Liver (tissue), 8 donors: ENCODE measurements at regions not wholly inside any gene's neighbourhood (a gene's known extent, or its start where the extent isn't known, plus 50 kb on each side); places are given as distances from the start of the nearest gene placed in this dataset.

Source experiments
- DNase-seq: peaks from one replicate; pipeline ENCODE4 v3.0.0-alpha.2; 2017; ENCODE audit warnings: low spot score
- H3K27ac ChIP-seq, 2 donors: one replicate each; pipeline ENCODE4 v1.7.0; 2013; ENCODE audit warnings: inconsistent platforms in 2 of 2, low read length in 2 of 2, control low read depth in 1 of 2, low read depth in 1 of 2, mild to moderate bottlenecking in 1 of 2
- H3K27me3 ChIP-seq, 4 donors: one replicate each; pipeline versions ENCODE4 v1.6.1 to v1.7.0; 2013; ENCODE audit warnings: low read length in 3 of 4, inconsistent platforms in 1 of 4, mild to moderate bottlenecking in 1 of 4, moderate library complexity in 1 of 4; ENCODE audit not compliant: control insufficient read depth in 4 of 4, insufficient read depth in 4 of 4
- H3K36me3 ChIP-seq, 4 donors: one replicate each; pipeline versions ENCODE4 v1.6.1 to v1.7.0; 2013; ENCODE audit warnings: low read length in 3 of 4, mild to moderate bottlenecking in 3 of 4, low read depth in 1 of 4, moderate library complexity in 1 of 4; ENCODE audit not compliant: control insufficient read depth in 4 of 4, insufficient read depth in 3 of 4
- H3K4me1 ChIP-seq, 4 donors: one replicate each; pipeline versions ENCODE4 v1.6.1 to v1.7.0; 2013; ENCODE audit warnings: low read length in 3 of 4, mild to moderate bottlenecking in 3 of 4, moderate library complexity in 1 of 4; ENCODE audit not compliant: control insufficient read depth in 4 of 4, insufficient read depth in 4 of 4
- H3K4me3 ChIP-seq, 3 donors: one replicate each; pipeline versions ENCODE4 v1.6.1 to v1.7.0; 2013; ENCODE audit warnings: low read length in 3 of 3, control low read depth in 1 of 3, low read depth in 1 of 3, mild to moderate bottlenecking in 1 of 3
- H3K9ac ChIP-seq, 2 donors: one replicate each; pipeline ENCODE4 v1.7.0; 2013; ENCODE audit warnings: low read length in 2 of 2, mild to moderate bottlenecking in 2 of 2, moderate library complexity in 2 of 2, control low read depth in 1 of 2, low read depth in 1 of 2
- H3K9me3 ChIP-seq, 4 donors: one replicate each; pipeline versions ENCODE4 v1.6.1 to v1.7.0; 2013; ENCODE audit warnings: low read length in 3 of 4; ENCODE audit not compliant: control insufficient read depth in 4 of 4
- FOXA1 ChIP-seq: IDR thresholded peaks from 2 replicates; pipeline ENCODE4 v1.6.1; 2016; ENCODE audit warnings: antibody characterized with exemption
- FOXA2 ChIP-seq: IDR thresholded peaks from 2 replicates; pipeline ENCODE4 v1.6.1; 2016; ENCODE audit warnings: antibody characterized with exemption
- GABPA ChIP-seq, 2 donors: IDR thresholded peaks in 1 of 2; conservative IDR thresholded peaks in 1 of 2; 2 replicates each; pipeline ENCODE4 v1.6.1; 2016; ENCODE audit warnings: antibody characterized with exemption in 2 of 2, mild to moderate bottlenecking in 1 of 2, moderate library complexity in 1 of 2
- HNF4A ChIP-seq, 2 donors: conservative IDR thresholded peaks; 2 replicates each; pipeline ENCODE4 v1.6.1; 2016; ENCODE audit warnings: antibody characterized with exemption in 2 of 2, mild to moderate bottlenecking in 2 of 2
- HNF4G ChIP-seq: IDR thresholded peaks from 2 replicates; pipeline ENCODE4 v1.6.1; 2016; ENCODE audit warnings: antibody characterized with exemption
- JUND ChIP-seq, 2 donors: IDR thresholded peaks; 2 replicates each; pipeline ENCODE4 v1.6.1; 2016; ENCODE audit warnings: antibody characterized with exemption in 2 of 2
- NR2F2 ChIP-seq: IDR thresholded peaks from 2 replicates; pipeline ENCODE4 v1.6.1; 2016; ENCODE audit warnings: antibody characterized with exemption
- RAD21 ChIP-seq, 2 donors: IDR thresholded peaks; 2 replicates each; pipeline ENCODE4 v1.6.1; 2016; ENCODE audit warnings: antibody characterized with exemption in 2 of 2, mild to moderate bottlenecking in 2 of 2
- RXRA ChIP-seq, 2 donors: IDR thresholded peaks; 2 replicates each; pipeline ENCODE4 v1.6.1; 2017 to 2018; ENCODE audit warnings: antibody characterized with exemption in 2 of 2, mild to moderate bottlenecking in 1 of 2
- SP1 ChIP-seq: IDR thresholded peaks from 2 replicates; pipeline ENCODE4 v1.6.1; 2018; ENCODE audit warnings: antibody characterized with exemption, mild to moderate bottlenecking
- TAF1 ChIP-seq: conservative IDR thresholded peaks from 2 replicates; pipeline ENCODE4 v1.6.1; 2016; ENCODE audit warnings: antibody characterized with exemption, mild to moderate bottlenecking
- YY1 ChIP-seq: IDR thresholded peaks from 2 replicates; pipeline ENCODE4 v1.6.1; 2016; ENCODE audit warnings: antibody characterized with exemption, mild to moderate bottlenecking
- WGBS: extraction: QIAGEN DNeasy Blood & Tissue Kit; methylation state at CpG from one replicate; pipeline ENCODE4 v1.1.7; 2013; 5-methylcytosine and 5-hydroxymethylcytosine counted together
- TF ChIP-seq, protein P1 (sequence below): IDR thresholded peaks from 2 replicates; pipeline ENCODE4 v1.6.1; 2016; ENCODE audit warnings: antibody characterized with exemption, mild to moderate bottlenecking
- TF ChIP-seq, protein P2 (sequence below): IDR thresholded peaks from 2 replicates; pipeline ENCODE4 v1.6.1; 2016; ENCODE audit warnings: antibody characterized with exemption
- TF ChIP-seq, protein P3 (sequence below): fragments of 150-350 bp; IDR thresholded peaks from 2 replicates; pipeline ENCODE4 v1.5.1; 2017; ENCODE audit warnings: improper control_type of control experiment, low read depth, low read length; ENCODE audit not compliant: missing input control
- TF ChIP-seq, protein P4 (sequence below): IDR thresholded peaks from 2 replicates; pipeline ENCODE4 v1.6.1; 2016; ENCODE audit warnings: antibody characterized with exemption
- TF ChIP-seq, protein P5 (sequence below): IDR thresholded peaks from 2 replicates; pipeline ENCODE4 v1.6.1; 2016; ENCODE audit warnings: antibody characterized with exemption
- donor health status: healthy.
- donor health status: healthy.
- donor health status: healthy.
- donor health status: healthy.
- donor health status: healthy.

DNA sequence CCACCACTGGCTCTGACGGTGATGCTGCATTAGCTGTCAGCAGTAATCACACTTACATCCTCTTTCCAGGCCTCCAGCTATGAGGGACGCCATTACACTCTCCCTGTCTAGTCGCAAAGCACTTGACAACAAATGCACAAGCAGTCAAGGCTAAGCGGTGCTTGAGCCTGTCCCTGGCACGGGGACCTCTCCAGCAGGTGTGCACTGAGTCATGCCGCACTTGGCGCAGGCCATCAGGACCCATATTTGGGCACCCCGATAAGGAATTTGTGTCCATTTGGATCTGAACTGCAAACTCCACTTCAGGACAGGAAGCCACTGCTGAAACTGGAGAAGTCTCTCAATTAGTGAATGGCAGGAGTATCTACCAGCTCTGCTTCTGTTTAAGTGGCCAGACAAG is 301.9 kb upstream of the OBI1 start:
- Histone ChIP-seq H3K4me3 (no peak overlapping the region), H3K27ac (no peak overlapping the region), H3K9ac (no peak overlapping the region), H3K4me1 (no peaks in the 10 kb centered on the region), H3K9me3 (no peaks in the 10 kb centered on the region), H3K36me3 (no peaks in the 10 kb centered on the region), H3K27me3 (no peaks in the 10 kb centered on the region)
- 87% methylated on average over 8 of the region's 8 CpGs for WGBS
- DNase-seq, result no peak
- no peak for TF ChIP-seq SP1
- no peak for TF ChIP-seq GABPA (IDR thresholded peaks at IDR 0.05 in 1 of 2, conservative IDR thresholded peaks at IDR 0.05 in 1 of 2)
- TF ChIP-seq TAF1, result no peak
- no peak for TF ChIP-seq RXRA (IDR thresholded peaks at IDR 0.05)
- TF ChIP-seq, protein P1, sequence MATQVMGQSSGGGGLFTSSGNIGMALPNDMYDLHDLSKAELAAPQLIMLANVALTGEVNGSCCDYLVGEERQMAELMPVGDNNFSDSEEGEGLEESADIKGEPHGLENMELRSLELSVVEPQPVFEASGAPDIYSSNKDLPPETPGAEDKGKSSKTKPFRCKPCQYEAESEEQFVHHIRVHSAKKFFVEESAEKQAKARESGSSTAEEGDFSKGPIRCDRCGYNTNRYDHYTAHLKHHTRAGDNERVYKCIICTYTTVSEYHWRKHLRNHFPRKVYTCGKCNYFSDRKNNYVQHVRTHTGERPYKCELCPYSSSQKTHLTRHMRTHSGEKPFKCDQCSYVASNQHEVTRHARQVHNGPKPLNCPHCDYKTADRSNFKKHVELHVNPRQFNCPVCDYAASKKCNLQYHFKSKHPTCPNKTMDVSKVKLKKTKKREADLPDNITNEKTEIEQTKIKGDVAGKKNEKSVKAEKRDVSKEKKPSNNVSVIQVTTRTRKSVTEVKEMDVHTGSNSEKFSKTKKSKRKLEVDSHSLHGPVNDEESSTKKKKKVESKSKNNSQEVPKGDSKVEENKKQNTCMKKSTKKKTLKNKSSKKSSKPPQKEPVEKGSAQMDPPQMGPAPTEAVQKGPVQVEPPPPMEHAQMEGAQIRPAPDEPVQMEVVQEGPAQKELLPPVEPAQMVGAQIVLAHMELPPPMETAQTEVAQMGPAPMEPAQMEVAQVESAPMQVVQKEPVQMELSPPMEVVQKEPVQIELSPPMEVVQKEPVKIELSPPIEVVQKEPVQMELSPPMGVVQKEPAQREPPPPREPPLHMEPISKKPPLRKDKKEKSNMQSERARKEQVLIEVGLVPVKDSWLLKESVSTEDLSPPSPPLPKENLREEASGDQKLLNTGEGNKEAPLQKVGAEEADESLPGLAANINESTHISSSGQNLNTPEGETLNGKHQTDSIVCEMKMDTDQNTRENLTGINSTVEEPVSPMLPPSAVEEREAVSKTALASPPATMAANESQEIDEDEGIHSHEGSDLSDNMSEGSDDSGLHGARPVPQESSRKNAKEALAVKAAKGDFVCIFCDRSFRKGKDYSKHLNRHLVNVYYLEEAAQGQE, result no peak
- TF ChIP-seq HNF4G, result no peak
- TF ChIP-seq, protein P2, sequence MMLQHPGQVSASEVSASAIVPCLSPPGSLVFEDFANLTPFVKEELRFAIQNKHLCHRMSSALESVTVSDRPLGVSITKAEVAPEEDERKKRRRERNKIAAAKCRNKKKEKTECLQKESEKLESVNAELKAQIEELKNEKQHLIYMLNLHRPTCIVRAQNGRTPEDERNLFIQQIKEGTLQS, result no peak
- no peak for TF ChIP-seq HNF4A (conservative IDR thresholded peaks at IDR 0.05)
- TF ChIP-seq YY1, result no peak
- no peak for TF ChIP-seq NR2F2
- no peak for TF ChIP-seq FOXA2
- TF ChIP-seq JUND (IDR thresholded peaks at IDR 0.05), result no peak
- no peak for TF ChIP-seq FOXA1
- TF ChIP-seq, protein P3, sequence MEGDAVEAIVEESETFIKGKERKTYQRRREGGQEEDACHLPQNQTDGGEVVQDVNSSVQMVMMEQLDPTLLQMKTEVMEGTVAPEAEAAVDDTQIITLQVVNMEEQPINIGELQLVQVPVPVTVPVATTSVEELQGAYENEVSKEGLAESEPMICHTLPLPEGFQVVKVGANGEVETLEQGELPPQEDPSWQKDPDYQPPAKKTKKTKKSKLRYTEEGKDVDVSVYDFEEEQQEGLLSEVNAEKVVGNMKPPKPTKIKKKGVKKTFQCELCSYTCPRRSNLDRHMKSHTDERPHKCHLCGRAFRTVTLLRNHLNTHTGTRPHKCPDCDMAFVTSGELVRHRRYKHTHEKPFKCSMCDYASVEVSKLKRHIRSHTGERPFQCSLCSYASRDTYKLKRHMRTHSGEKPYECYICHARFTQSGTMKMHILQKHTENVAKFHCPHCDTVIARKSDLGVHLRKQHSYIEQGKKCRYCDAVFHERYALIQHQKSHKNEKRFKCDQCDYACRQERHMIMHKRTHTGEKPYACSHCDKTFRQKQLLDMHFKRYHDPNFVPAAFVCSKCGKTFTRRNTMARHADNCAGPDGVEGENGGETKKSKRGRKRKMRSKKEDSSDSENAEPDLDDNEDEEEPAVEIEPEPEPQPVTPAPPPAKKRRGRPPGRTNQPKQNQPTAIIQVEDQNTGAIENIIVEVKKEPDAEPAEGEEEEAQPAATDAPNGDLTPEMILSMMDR, result no peak
- TF ChIP-seq, protein P4, sequence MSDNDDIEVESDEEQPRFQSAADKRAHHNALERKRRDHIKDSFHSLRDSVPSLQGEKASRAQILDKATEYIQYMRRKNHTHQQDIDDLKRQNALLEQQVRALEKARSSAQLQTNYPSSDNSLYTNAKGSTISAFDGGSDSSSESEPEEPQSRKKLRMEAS, result no peak
- no peak for TF ChIP-seq RAD21 (IDR thresholded peaks at IDR 0.05)

DNA sequence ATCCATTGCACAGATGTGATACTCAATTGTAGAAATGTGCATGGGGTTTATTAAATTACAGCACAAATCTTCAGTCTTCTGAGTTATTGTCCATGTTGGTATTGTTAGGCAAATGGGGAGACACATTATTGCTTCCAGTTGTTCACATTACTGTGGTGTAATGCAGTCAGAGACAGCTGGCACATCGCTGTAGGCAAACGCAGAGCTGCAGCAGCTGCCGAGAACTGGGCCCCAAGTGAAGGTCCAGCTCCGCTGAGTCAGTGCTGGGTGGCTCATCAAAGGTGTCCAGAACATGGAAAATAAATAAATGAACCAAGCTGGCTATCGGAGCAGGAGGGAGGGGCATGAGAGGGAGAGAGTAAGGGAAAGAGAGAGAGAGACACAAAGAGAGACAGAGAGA is 299.1 kb upstream of the OBI1 start:
- H3K36me3 ChIP-seq, result no peaks in the 10 kb centered on the region
- H3K4me1 ChIP-seq, result no peaks in the 10 kb centered on the region
- 78% methylated on average over 5 of the region's 5 CpGs for WGBS
- H3K27ac ChIP-seq, result no peak overlapping the region
- DNase-seq, result no peak
- H3K27me3 ChIP-seq, result no peaks in the 10 kb centered on the region
- peaks cover 0 to 2% (median 0%) of the 10 kb centered on the region in 4 donors for H3K9me3 ChIP-seq
- TF ChIP-seq, protein P1, result no peak
- TF ChIP-seq HNF4G, result no peak
- TF ChIP-seq RAD21 (IDR thresholded peaks at IDR 0.05), result no peak
- TF ChIP-seq NR2F2, result no peak
- TF ChIP-seq, protein P5, sequence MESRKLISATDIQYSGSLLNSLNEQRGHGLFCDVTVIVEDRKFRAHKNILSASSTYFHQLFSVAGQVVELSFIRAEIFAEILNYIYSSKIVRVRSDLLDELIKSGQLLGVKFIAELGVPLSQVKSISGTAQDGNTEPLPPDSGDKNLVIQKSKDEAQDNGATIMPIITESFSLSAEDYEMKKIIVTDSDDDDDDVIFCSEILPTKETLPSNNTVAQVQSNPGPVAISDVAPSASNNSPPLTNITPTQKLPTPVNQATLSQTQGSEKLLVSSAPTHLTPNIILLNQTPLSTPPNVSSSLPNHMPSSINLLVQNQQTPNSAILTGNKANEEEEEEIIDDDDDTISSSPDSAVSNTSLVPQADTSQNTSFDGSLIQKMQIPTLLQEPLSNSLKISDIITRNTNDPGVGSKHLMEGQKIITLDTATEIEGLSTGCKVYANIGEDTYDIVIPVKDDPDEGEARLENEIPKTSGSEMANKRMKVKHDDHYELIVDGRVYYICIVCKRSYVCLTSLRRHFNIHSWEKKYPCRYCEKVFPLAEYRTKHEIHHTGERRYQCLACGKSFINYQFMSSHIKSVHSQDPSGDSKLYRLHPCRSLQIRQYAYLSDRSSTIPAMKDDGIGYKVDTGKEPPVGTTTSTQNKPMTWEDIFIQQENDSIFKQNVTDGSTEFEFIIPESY, result no peak
- TF ChIP-seq, protein P4, result no peak
- TF ChIP-seq, protein P2, result no peak
- no peak for TF ChIP-seq GABPA (IDR thresholded peaks at IDR 0.05 in 1 of 2, conservative IDR thresholded peaks at IDR 0.05 in 1 of 2)
- TF ChIP-seq FOXA1, result no peak
- H3K4me3 ChIP-seq, result no peak overlapping the region
- no peak overlapping the region for H3K9ac ChIP-seq
